DOHH2 (cell line): ENCODE measurements at regions not wholly inside any gene's neighbourhood (a gene's known extent, or its start where the extent isn't known, plus 50 kb on each side); places are given as distances from the start of the nearest gene placed in this dataset.

Source experiments
- H3F3A ChIP-seq: fragments of 200-600 bp; sonication (generic), shearing (Covaris generic); 2 replicates; pipeline ENCODE4 v1.6.0; 2016; ENCODE audit warnings: antibody characterized with exemption, mild to moderate bottlenecking; ENCODE audit not compliant: control insufficient read depth, insufficient read depth
- H3K27ac ChIP-seq: fragments of 200-600 bp; sonication (generic); 2 replicates; pipeline ENCODE4 v1.5.1; 2014; ENCODE audit warnings: low read depth, mild to moderate bottlenecking, low read length, moderate library complexity
- H3K27me3 ChIP-seq: fragments of 200-600 bp; sonication (generic); 2 replicates; pipeline ENCODE4 v1.6.1; 2014; ENCODE audit warnings: mild to moderate bottlenecking, low read length, mixed read lengths; ENCODE audit not compliant: control insufficient read depth
- H3K36me3 ChIP-seq: fragments of 200-600 bp; sonication (generic); 2 replicates; pipeline ENCODE4 v1.6.1; 2014; ENCODE audit warnings: mild to moderate bottlenecking, low read length, moderate library complexity, mixed read lengths; ENCODE audit not compliant: control insufficient read depth
- H3K4me1 ChIP-seq: fragments of 200-600 bp; sonication (generic); 2 replicates; pipeline ENCODE4 v1.6.1; 2014; ENCODE audit warnings: mild to moderate bottlenecking, low read length, mixed read lengths; ENCODE audit not compliant: control insufficient read depth
- H3K4me2 ChIP-seq: fragments of 200-600 bp; sonication (generic); 2 replicates; pipeline ENCODE4 v1.6.0; 2014; ENCODE audit warnings: mild to moderate bottlenecking, low read length, moderate library complexity
- H3K4me3 ChIP-seq: fragments of 200-600 bp; sonication (generic); 2 replicates; pipeline ENCODE4 v1.5.1; 2014; ENCODE audit warnings: mild to moderate bottlenecking, low read length, mixed read lengths
- H3K79me2 ChIP-seq: fragments of 200-600 bp; sonication (generic); 2 replicates; pipeline ENCODE4 v1.6.1; 2014; ENCODE audit warnings: mild to moderate bottlenecking, low read length, mixed read lengths; ENCODE audit not compliant: control insufficient read depth
- H3K9me2 ChIP-seq: fragments of 200-600 bp; sonication (generic); replicated peaks from 2 replicates; pipeline ENCODE4 v1.6.1; 2014; ENCODE audit warnings: mild to moderate bottlenecking, low read length, mixed read lengths; ENCODE audit not compliant: control insufficient read depth
- H3K9me3 ChIP-seq: fragments of 200-600 bp; sonication (generic); 2 replicates; pipeline ENCODE4 v1.6.1; 2014; ENCODE audit warnings: antibody characterized with exemption, low read length, mixed read lengths; ENCODE audit not compliant: control insufficient read depth, insufficient read depth
- H4K20me1 ChIP-seq: fragments of 200-600 bp; sonication (generic); 2 replicates; pipeline ENCODE4 v1.6.0; 2014; ENCODE audit warnings: low read depth, mild to moderate bottlenecking, antibody characterized with exemption, low read length, moderate library complexity; ENCODE audit not compliant: control insufficient read depth, insufficient read depth
- CTCF ChIP-seq: fragments of 200-600 bp; sonication (generic); IDR thresholded peaks from one replicate; pipeline ENCODE4 v1.5.1; 2014; ENCODE audit warnings: antibody characterized with exemption, mild to moderate bottlenecking, low read depth, low read length; ENCODE audit not compliant: poor library complexity, severe bottlenecking
- EZH2phosphoT487 ChIP-seq: fragments of 200-600 bp; sonication (generic); IDR thresholded peaks from 2 replicates; pipeline ENCODE4 v1.6.1; 2017; ENCODE audit warnings: borderline replicate concordance, mild to moderate bottlenecking, antibody characterized with exemption, low read length, moderate library complexity, mixed read lengths

GRCh38 chr10:108411206-108411605 lies 1246.7 kb upstream of the SORCS1 start:
- H3K27ac ChIP-seq: no peak overlapping the region
- H3K27me3 ChIP-seq: no peaks in the 10 kb centered on the region
- TF ChIP-seq CTCF (no peak), EZH2phosphoT487 (no peak)
- no peaks in the 10 kb centered on the region for H3F3A ChIP-seq
- H3K36me3 ChIP-seq: no peaks in the 10 kb centered on the region
- H3K4me1 ChIP-seq: no peaks in the 10 kb centered on the region
- no peaks in the 10 kb centered on the region for H3K79me2 ChIP-seq
- H3K4me3 ChIP-seq: no peak overlapping the region
- no peaks in the 10 kb centered on the region for H3K9me2 ChIP-seq
- no peak overlapping the region for H3K4me2 ChIP-seq
- no peaks in the 10 kb centered on the region for H3K9me3 ChIP-seq
- H4K20me1 ChIP-seq: no peaks in the 10 kb centered on the region

- H4K20me1 ChIP-seq: no peaks in the 10 kb centered on the region
- no peak overlapping the region for H3K27ac ChIP-seq
- no peaks in the 10 kb centered on the region for H3K79me2 ChIP-seq
- no peaks in the 10 kb centered on the region for H3K36me3 ChIP-seq
- no peaks in the 10 kb centered on the region for H3K4me1 ChIP-seq
- no peak for TF ChIP-seq CTCF
- TF ChIP-seq EZH2phosphoT487: no peak
- no peaks in the 10 kb centered on the region for H3K27me3 ChIP-seq
- H3K4me3 ChIP-seq: no peak overlapping the region
- no peaks in the 10 kb centered on the region for H3F3A ChIP-seq
- no peaks in the 10 kb centered on the region for H3K9me3 ChIP-seq
- H3K4me2 ChIP-seq: no peak overlapping the region
- no peaks in the 10 kb centered on the region for H3K9me2 ChIP-seq
Measured at GRCh38 chr10:108410236-108410635, 1245.7 kb upstream of the SORCS1 start.

GRCh38 chr10:108409306-108409705 lies 1244.8 kb upstream of the SORCS1 start:
- no peaks in the 10 kb centered on the region for H3K27me3 ChIP-seq
- H3K9me3 ChIP-seq: no peaks in the 10 kb centered on the region
- no peak overlapping the region for H3K4me2 ChIP-seq
- no peaks in the 10 kb centered on the region for H3F3A ChIP-seq
- H3K36me3 ChIP-seq: no peaks in the 10 kb centered on the region
- no peak overlapping the region for H3K4me3 ChIP-seq
- no peaks in the 10 kb centered on the region for H3K79me2 ChIP-seq
- TF ChIP-seq EZH2phosphoT487: no peak
- no peak for TF ChIP-seq CTCF
- no peaks in the 10 kb centered on the region for H4K20me1 ChIP-seq
- no peak overlapping the region for H3K27ac ChIP-seq
- H3K4me1 ChIP-seq: no peaks in the 10 kb centered on the region
- H3K9me2 ChIP-seq: no peaks in the 10 kb centered on the region

GRCh38 chr10:108404155-108404554 lies 1239.6 kb upstream of the SORCS1 start:
- no peaks in the 10 kb centered on the region for H3F3A ChIP-seq
- no peaks in the 10 kb centered on the region for H3K27me3 ChIP-seq
- H3K4me3 ChIP-seq: no peak overlapping the region
- H3K27ac ChIP-seq: no peak overlapping the region
- H3K4me1 ChIP-seq: no peaks in the 10 kb centered on the region
- no peaks in the 10 kb centered on the region for H3K9me3 ChIP-seq
- no peak for TF ChIP-seq CTCF
- no peak for TF ChIP-seq EZH2phosphoT487
- no peaks in the 10 kb centered on the region for H3K9me2 ChIP-seq
- H3K4me2 ChIP-seq: no peak overlapping the region
- H4K20me1 ChIP-seq: no peaks in the 10 kb centered on the region
- no peaks in the 10 kb centered on the region for H3K36me3 ChIP-seq
- H3K79me2 ChIP-seq: no peaks in the 10 kb centered on the region
